ENCODE measurements at regions not wholly inside any gene's neighbourhood (a gene's known extent, or its start where the extent isn't known, plus 50 kb on each side); places are given as distances from the start of the nearest gene placed in this dataset.
A peak's percentile ranks its signal among the peaks of the same experiment; 100 is the strongest.

DNA sequence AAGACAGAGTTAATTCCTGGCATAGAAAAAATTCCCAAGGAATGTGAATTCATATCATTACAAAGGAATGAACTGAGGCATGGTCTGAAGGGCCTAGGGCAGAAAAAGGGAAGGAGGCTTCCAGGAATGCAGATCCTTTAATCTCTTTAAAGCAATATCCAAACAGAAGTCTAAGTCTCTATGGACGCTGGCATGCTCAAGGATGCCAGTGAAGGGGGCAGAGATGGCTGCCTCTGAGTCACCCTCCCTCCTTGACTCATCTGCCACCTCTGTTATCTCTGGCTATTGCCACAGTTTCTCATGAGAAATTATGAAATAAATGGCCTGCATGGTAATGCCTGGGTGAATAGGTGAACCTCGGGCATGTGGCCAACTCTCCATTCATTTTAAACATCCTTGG lies 96.3 kb upstream of the BCL6 start:
- TF ChIP-seq CEBPB (IDR thresholded peaks at IDR 0.05): peak; percentile 61 to 64; a peak in 2 of 4 replicates
- no peak for TF ChIP-seq CHD2 (IDR thresholded peaks at IDR 0.05; ENCODE audit: low read length, partially characterized antibody)
- TF ChIP-seq EP300 (IDR thresholded peaks at IDR 0.05): no peak; a peak in 1 of 5 replicates
- TF ChIP-seq USF2 (IDR thresholded peaks at IDR 0.05): no peak
- TF ChIP-seq RCOR1 (IDR thresholded peaks at IDR 0.05; ENCODE audit: low read depth, low read length): no peak
- TF ChIP-seq CTCF (IDR thresholded peaks at IDR 0.05): no peak
- peak; percentile 81 for TF ChIP-seq JUNB (IDR thresholded peaks at IDR 0.05)
- TF ChIP-seq POLR2A (IDR thresholded peaks at IDR 0.05; ENCODE audit: low read length): no peak
- no peak for TF ChIP-seq EHF (CRISPR knock-in tag; IDR thresholded peaks at IDR 0.05)
- peak in 1 of 2 experiments; percentile 38; a peak in 1 of 5 replicates for TF ChIP-seq RAD21 (conservative IDR thresholded peaks at IDR 0.05 in 1 of 2, IDR thresholded peaks at IDR 0.05 in 1 of 2)

All from A549 (cell line).